ENCODE measurements at regions not wholly inside any gene's neighbourhood (a gene's known extent, or its start where the extent isn't known, plus 50 kb on each side); places are given as distances from the start of the nearest gene placed in this dataset.

DNA sequence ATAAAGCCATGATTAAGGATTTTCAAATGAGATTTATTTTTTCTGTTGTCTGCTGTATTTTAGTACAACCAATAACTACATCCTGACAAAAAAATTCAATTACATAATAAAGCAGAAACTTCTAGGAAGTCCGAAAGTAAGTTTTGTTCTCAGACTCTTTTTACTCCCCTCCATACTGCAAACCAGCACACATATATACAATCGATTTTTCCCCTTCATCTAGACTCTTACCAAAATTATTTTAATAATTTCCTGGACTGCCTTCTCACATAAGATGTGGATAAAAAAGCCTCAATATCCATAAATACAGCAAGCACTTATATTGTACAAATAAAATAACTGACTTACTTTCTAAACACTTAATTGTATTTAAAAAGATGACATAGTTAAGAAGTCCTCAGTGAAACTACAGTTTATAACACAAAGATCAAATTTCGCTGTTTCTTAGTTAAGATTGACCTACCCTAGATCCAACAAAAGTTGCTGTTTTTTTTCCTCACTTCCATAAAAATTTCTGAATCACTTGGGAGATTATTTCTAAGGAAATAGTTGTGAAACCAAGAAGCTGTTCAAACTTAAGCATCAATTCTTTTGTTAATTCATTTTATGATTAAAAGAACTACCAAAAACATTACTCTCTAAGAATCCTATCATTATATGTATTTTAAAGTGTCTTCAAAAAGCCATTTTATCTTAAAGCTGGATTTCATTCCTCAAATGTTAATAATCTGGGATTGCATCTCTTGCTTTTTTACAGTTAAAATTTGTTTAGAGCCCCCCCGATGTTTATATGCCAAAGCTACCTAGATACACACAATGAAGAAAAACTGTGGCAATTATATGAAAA lies 74.7 kb upstream of the IFNE start:
- WGBS (ENCODE audit: insufficient coverage, low coverage, low lambda C conversion rate, missing lambda C conversion rate), result 49% methylated on average over 4 of the region's 4 CpGs
- Histone ChIP-seq H3K27me3 (peaks cover 14 to 25% of the 10 kb centered on the region in 2 donors), H3K4me1 (peaks cover 0 to 13% (median 0%) of the 10 kb centered on the region in 4 donors), H3K4me3 (no peak overlapping the region), H3K9me3 (no peaks in the 10 kb centered on the region), H3K36me3 (no peaks in the 10 kb centered on the region), H3K27ac (no peak overlapping the region)
- DNase-seq, result no peak
- no peak for TF ChIP-seq POLR2A (IDR thresholded peaks at IDR 0.05)
- TF ChIP-seq, protein P1, sequence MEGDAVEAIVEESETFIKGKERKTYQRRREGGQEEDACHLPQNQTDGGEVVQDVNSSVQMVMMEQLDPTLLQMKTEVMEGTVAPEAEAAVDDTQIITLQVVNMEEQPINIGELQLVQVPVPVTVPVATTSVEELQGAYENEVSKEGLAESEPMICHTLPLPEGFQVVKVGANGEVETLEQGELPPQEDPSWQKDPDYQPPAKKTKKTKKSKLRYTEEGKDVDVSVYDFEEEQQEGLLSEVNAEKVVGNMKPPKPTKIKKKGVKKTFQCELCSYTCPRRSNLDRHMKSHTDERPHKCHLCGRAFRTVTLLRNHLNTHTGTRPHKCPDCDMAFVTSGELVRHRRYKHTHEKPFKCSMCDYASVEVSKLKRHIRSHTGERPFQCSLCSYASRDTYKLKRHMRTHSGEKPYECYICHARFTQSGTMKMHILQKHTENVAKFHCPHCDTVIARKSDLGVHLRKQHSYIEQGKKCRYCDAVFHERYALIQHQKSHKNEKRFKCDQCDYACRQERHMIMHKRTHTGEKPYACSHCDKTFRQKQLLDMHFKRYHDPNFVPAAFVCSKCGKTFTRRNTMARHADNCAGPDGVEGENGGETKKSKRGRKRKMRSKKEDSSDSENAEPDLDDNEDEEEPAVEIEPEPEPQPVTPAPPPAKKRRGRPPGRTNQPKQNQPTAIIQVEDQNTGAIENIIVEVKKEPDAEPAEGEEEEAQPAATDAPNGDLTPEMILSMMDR (IDR thresholded peaks at IDR 0.05), result no peak
- no peak for ATAC-seq
- intact Hi-C loops (cut with DNase I), result no loop called here

DNA sequence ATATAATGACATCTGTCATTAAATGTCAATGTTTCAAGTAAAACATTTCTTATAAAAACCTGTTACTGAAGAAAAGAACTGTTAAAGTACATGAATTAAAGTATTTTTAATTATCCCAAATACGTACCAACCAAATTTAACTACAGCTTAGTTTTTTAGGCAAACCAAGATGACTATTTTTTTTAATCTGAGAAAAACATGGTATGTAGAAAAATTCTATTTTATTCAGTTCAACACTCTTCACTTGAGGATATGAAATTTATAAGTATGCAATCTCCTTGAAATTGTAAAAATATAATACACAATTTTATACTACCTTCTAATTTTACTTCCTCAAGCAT lies 75.3 kb upstream of the IFNE start:
- Histone ChIP-seq H3K36me3 (no peaks in the 10 kb centered on the region), H3K27ac (no peak overlapping the region), H3K9me3 (no peaks in the 10 kb centered on the region), H3K27me3 (peaks cover 14 to 25% of the 10 kb centered on the region in 2 donors), H3K4me1 (peaks cover 0 to 13% (median 0%) of the 10 kb centered on the region in 4 donors), H3K4me3 (no peak overlapping the region)
- ATAC-seq (no peak), DNase-seq (no peak)
- intact Hi-C loops (cut with DNase I), result no loop called here
- no peak for TF ChIP-seq POLR2A (IDR thresholded peaks at IDR 0.05)
- TF ChIP-seq, protein P1 (IDR thresholded peaks at IDR 0.05), result no peak
- WGBS (ENCODE audit: insufficient coverage, low coverage, low lambda C conversion rate, missing lambda C conversion rate), result 50% methylated on average over 1 of the region's 1 CpG

DNA sequence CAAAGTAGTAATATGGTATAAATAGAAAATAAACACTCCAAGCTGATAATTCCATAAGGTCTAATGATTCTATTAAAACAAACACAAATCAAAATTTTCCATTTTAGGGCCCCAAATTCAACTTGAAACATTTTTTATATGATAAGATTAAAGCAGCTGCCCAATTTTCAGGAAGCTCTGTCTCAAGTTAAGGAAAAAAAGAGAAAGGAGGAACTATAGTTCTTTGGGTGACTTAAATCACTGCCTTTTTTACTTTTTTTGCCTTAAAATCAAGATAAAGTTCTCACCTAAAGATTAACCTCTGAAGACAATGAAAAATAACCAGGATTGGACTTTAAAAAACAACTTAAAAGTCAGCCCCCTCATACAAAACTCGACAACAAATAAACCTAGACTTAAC lies 76.0 kb upstream of the IFNE start:
- H3K36me3 ChIP-seq, result no peaks in the 10 kb centered on the region
- intact Hi-C loops (cut with DNase I), result no loop called here
- TF ChIP-seq POLR2A (IDR thresholded peaks at IDR 0.05), result no peak
- TF ChIP-seq, protein P1 (IDR thresholded peaks at IDR 0.05), result no peak
- H3K27ac ChIP-seq, result no peak overlapping the region
- peaks cover 0 to 13% (median 0%) of the 10 kb centered on the region in 4 donors for H3K4me1 ChIP-seq
- DNase-seq (no peak), ATAC-seq (no peak)
- no peak overlapping the region for H3K4me3 ChIP-seq
- WGBS (ENCODE audit: insufficient coverage, low coverage, low lambda C conversion rate, missing lambda C conversion rate), result 11% methylated on average over 1 of the region's 1 CpG
- H3K27me3 ChIP-seq, result peaks cover 14 to 25% of the 10 kb centered on the region in 2 donors
- H3K9me3 ChIP-seq, result no peaks in the 10 kb centered on the region

DNA sequence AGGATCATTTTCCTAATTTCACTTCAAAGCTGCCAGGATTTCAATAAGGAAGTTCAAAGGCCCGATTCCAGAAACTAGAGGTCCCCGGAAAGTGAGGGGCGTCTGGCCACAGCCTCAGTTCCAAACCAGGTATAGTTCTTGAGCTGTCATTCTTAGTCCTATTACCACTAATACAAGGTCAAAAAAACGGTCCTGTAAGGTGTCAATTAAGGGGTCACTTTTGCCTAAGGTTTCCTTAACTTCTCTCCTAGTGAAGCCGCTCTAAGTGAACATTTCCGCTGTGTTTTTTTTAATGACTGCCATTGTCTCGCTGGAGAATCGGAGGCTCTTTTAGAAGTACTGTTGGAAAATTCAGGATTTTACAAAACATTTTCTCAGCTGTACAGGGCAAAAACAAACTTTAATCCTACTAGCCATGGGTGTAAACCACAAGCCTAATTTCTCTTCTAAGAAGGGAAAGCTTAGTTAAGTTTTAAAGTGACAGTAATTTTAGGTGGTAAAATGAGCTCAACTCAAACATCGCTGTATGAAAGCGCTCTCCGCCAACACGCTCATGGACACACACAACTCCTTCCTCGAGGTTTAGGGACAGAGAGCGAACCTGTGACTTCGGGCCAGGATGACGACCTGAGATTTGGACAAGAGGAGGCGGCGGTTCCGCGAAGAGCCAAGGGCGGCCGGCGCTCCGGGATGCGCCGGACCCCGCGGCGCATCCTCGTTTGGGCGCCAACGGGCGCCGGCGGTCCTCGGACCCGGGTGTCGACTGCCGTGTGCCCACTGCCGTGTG lies 76.7 kb upstream of the IFNE start:
- H3K27me3 ChIP-seq, result peaks cover 14 to 25% of the 10 kb centered on the region in 2 donors
- DNase-seq, result no peak
- TF ChIP-seq POLR2A (IDR thresholded peaks at IDR 0.05), result no peak
- TF ChIP-seq, protein P1 (IDR thresholded peaks at IDR 0.05), result no peak
- peak overlapping the region; percentile 23 to 49 (median 39) for H3K4me3 ChIP-seq
- no peak overlapping the region for H3K27ac ChIP-seq
- H3K9me3 ChIP-seq, result no peaks in the 10 kb centered on the region
- H3K4me1 ChIP-seq, result peaks cover 0 to 13% (median 0%) of the 10 kb centered on the region in 4 donors
- WGBS (ENCODE audit: insufficient coverage, low coverage, low lambda C conversion rate, missing lambda C conversion rate), result 8% methylated on average over 26 of the region's 40 CpGs
- ATAC-seq, result no peak
- intact Hi-C loops (cut with DNase I), result no loop called here
- no peaks in the 10 kb centered on the region for H3K36me3 ChIP-seq
